NCI-H2107 (cell line): ENCODE measurements at regions not wholly inside any gene's neighbourhood (a gene's known extent, or its start where the extent isn't known, plus 50 kb on each side); places are given as distances from the start of the nearest gene placed in this dataset.

ENCODE experiments used
- DNase-seq: peaks from one replicate; lab custom pipeline; 2025; lab: John Stamatoyannopoulos, UW

DNA sequence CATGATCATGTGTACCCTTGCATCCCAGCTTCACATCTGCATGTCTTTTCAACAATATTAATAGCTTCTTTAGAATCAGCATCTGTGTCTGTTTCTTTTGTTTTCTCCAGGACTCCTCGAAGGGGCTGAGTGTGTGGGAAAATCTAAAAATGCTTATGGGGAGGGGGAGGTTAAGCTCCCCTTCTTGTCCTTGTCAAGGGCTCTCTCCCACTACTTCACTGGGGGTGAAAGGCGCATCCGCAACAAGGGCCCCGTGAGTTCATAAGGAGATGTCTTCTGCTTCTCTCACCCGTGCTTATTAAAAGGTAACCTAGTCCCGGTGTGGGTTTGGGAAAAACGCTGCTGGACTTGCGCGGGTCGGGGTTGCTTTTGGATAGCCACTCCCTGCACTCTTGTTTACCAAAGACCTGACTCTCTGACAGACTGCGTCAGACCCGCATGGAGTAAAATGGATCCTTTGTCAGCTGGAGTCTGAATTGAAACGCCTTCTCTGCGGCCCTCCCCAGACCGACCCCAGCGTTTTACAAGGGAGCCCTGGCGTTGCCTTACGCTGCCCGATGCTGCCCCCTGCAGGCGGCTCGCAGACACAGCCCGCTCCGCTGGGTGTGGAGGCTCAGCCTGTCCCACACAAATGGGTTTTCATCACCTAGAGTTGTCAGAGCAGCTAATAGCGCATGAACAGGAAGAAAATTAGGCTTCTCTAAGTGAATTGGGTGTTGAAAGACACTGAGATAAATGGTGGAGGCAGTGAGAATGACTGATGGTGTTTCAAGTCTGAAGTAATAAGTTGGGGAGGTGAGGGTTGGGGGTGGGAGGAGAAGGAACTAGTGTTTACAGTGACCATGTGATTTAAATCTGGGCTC lies 53.8 kb downstream of the IER5 start:
- peak; percentile 93 for DNase-seq

DNA sequence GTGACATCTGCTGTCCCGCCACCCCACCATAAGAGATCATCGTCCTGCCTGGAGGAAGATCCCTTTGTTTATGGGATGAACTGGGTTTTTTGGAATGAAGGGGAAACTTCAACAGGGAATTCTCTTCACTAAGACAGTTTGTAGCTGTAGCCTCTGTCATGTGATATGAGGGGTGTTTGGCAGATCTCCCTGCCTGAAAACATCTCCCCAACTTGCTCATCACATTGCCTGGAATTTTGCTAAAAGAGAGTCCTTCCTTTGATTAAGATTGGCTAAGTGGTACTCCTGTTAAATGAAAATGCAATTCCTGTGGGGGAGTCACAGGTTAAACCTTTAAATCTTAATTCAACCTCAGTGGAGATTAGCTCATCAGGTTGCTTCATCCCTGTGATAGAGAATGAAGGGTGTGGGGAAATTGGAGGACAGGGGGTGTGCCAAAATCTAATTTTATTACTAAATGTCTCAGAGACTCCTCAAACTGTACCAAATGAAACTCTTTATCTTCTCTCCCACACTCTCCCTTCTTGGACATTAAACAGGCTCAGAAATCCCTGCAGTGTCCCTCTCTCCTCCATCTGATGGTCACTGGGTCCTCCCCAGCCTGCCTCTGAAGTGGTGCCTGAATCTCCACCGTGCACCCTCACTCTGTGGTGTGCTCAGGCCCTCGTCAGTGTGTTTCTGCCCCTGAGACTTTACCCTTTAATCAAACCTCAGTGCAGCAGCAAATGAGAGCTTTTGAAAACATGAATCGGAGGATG lies 54.8 kb downstream of the IER5 start:
- DNase-seq, result no peak

DNA sequence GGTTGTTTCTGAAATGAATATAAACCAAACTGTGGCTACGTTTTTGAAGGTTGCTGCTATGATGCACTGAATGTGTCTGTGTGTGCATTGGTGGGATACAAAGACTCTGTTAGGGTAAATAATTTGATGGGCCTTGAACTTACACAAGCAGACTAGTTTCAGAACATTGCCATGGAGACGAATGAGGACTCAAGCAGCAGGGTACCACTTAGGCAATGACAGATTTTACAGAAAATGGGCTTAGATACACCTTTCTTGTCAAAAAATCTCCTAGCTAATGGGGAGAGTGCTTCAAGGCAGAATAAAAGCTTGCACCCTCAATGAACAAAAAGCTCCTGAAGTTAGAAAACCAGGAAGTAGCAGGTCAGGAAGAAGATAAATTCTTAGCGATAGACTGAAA lies 55.7 kb downstream of the IER5 start:
- no peak for DNase-seq

DNA sequence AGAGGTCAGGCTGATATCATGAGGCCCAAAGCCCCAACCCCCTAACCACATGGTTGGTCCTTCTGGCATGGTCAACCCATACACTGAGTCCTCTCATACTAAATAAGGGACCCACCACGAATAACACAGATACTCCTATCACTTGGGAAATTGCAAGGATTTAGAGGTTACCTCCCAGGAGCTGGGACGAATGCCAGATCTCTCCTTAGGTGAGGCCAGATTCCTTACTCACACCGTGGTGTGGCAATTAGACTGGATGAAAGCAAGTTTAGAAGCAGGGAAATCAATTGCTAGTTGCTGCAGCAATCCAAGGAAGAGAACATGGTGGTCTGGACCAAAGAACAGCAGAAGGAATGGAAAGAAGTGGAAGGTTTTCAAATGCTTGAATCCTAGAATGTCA lies 60.1 kb downstream of the IER5 start:
- no peak for DNase-seq

DNA sequence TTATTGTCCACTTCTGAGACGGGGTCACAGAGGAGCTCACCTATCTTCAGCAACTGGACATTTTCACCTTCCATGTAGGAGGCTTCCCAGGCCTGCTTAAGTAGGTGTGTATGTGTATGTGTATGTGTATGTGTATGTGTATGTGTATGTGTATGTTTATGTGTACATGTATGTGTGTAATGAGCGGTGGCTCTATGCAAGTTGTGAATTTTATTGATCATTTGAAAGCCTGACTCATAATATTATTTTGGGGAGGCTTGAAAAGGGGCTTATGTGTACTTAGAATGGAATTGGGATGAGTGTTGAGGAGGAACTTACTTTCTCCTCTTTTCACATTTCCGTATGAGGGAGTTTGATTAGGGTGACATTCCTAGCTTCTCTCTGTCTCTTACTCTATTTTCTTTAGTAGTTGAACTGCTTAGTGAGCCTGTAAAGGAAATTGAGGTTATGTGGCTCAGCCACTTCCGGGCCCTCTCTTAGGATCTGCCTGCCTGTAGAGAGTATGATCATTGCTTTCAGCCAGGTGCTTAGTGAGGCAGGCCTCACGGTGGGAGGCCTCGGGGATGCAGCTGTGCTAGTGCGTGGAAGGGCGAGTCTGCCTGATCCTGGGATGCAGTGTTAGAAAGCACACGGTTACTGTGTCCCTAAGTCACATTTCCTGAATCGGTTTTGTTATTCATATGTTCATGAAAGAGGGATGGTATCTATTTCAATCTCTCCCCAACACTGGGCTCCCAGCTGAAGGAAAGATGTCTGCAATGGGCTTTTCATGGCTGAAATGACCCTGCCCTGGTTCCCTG lies 61.0 kb downstream of the IER5 start:
- DNase-seq, result peak; percentile 53

DNA sequence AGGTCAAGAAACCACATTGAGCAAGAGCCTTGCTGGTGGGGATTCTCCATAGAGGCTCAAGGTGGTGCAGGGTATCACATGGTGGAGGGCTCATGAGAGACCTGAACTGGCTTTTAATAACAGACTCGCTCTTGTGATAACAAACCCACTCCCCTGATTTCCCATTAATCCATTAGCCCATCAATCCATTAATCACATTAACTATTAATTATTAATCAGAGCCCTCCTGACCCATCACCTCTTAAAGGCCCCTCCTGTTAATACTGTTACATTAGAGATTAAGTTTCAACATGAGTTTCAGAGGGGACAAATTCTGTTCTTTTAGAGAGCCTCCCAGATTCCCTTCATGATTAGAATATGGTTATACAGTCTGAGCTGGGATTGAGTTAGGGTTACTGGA lies 61.8 kb downstream of the IER5 start:
- no peak for DNase-seq

DNA sequence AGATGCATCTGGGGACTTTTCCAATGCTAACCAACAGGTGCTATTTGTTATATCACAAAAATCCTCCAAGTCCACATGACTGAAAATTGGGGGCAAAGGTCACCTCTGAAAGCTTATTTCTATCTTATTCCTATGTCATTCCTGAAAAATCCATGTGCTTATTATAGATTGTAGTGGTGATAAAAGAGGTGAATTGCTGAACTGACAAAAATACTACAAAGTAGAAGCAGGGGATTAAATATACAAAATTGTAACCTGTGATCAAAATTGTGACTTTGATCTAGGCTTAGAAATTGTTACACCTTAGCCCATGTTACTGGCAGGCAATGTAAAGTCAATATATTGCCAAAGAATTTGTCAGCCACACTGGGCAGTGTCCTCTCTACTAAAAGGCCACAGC lies 62.3 kb downstream of the IER5 start:
- no peak for DNase-seq

DNA sequence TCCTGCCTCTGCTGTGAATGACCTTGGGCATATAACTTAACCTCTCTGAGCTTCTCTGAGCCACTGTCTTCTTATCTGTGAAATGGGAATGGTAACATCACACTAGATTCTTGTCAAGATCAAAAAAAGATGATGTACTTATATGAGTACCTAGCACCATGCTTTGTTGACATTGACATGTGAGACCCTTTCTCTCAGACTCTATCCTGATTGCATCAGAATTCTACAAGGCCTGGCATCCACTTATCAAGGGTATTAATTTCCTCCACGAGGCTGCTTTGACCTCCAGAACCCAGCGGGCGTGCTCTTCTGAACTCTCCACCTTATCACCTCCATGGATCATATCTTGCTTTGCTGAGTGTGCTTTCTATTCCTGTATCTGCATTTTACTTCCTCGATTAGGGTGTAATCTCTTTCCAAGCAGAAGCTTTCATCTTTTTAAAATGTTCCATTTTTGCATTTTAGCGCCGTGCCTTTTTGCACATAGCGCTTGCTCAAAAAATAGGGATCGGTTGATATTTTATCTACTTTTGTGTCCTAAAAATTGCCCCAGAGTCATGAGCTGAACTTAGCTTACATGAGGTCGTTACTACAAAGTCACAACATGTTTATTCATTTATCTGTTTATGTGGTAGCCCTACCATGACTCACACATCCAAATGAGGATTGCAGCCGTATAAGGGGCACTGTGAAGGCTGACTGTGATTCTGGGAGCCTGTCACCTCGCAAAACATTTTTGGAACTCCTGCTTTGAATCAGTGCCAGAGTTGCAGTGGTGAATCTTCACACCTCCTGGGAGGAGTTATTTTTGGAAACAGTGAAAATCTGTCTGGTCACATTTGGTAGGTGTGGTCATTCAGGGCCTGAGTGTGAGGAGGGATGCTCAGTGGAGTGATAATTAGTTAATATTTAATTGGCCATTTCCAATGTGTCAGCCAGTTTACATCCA lies 63.2 kb downstream of the IER5 start:
- no peak for DNase-seq

DNA sequence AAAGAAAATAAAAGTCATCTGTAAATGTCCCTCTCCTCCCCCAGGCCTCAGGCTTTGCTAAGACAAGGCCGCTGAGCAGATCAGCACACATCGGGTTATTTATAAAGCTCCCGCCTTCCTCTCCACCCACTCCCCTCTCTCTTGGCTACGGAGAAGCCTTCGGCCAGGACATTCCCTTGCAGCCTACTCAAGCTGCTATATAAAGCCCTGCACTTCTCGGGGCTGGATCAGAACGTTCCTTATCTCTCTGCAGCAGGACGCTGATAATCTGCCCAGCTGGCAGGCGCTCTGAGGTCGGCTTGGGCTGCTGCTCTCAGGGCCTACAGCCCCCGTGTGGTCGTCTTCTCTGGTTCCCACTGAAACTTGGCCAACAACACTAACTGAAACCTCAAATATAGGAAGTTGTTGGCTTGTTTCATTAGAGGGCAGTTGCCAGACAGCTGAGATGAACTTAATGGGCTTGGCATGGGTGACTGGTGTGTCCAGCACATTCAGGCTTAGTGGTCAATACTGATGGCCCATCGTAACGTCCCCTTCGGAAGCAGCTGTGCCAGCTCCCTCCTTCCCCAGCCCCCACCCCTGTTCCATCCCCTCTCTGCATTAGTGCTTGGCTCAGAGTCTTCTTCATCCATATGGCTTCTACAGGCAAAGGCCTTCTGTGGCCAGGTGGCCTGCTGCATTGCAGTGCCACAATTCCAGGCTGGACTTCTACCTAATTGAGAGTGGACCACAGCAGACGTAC lies 64.6 kb downstream of the IER5 start:
- no peak for DNase-seq

DNA sequence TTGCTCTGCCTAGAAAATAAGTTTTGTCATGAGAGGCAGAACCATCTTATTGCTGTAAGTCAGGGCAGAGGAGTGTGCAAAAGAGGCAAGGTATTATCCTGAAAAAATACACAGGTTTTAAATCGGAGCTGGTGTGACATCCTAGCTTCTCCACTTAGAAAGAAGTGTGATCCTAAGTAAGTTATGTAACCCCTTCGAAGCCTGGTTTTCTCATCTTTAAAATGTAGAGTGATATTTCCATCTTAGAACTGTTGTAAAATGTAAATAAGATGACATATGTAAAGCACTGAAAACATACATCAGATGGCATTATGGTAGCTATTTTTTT lies 65.1 kb downstream of the IER5 start:
- no peak for DNase-seq

DNA sequence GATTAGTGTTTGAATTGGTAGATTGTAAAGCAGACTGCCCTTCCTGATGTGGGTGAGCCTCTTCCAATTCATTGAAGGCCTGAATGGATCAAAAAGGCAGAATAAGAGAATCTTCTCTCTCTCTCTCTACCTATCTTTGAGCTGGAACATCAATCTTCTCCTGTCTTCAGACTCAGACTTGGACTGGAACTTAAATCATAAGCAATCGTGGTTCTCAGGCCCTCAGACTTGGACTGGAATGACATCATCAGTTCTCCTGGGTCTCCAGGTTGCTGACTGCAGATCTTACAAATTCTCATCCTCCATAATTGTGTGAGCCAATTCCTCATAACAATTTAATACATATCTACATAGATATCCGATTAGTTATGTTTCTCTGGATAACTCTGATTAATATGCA lies 66.8 kb downstream of the IER5 start:
- DNase-seq, result no peak

DNA sequence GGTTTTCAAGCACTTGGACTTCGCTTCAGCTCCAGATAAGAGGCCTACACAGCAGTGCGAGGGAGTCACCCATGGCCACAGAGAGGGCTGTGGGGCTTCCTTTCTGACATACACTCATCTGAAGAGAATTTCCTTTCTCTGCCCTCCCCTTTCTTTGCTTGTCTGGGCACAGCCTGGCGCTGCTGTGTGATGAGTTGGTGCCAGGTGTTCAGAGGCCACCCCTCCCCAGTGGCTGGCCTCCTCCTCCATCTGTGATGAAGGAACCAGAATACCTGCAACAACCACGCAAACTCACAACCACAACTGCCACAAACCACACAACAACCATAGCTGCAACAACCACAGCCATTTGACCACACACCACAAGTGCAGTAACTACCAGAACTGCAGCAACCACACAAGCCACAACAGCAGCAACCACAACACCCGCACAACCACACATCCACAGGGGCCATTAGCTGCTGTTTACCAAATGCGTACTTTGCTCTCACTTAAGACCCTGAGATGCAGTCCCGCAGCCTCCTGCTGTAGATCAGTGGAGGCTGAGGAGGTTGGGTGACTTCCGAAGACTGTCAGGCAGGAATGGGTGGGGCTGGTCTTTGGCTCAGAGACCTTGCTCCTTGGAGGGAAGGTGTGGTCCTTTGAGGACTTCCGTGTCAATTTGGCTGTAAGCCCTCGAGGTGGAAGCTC lies 71.1 kb downstream of the IER5 start:
- no peak for DNase-seq

DNA sequence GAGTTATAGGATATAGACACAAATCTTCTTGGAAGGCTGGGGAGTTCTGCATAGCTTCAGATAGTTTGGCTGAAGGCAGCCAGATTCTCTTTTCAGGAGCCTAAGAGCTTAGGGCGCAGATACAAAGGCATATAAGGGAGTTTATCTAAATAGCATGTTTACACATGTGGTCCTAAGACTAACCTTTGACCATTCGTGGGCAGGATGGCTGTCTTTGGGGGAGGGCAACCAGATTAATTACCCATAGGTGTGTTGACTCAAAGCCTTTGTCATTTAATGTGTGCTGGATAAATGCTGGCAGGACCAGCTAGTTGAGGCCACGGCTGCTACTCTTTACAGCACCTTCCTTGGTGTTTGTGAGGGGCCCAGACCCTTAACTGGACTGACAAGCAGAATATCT lies 71.8 kb downstream of the IER5 start:
- DNase-seq, result no peak

DNA sequence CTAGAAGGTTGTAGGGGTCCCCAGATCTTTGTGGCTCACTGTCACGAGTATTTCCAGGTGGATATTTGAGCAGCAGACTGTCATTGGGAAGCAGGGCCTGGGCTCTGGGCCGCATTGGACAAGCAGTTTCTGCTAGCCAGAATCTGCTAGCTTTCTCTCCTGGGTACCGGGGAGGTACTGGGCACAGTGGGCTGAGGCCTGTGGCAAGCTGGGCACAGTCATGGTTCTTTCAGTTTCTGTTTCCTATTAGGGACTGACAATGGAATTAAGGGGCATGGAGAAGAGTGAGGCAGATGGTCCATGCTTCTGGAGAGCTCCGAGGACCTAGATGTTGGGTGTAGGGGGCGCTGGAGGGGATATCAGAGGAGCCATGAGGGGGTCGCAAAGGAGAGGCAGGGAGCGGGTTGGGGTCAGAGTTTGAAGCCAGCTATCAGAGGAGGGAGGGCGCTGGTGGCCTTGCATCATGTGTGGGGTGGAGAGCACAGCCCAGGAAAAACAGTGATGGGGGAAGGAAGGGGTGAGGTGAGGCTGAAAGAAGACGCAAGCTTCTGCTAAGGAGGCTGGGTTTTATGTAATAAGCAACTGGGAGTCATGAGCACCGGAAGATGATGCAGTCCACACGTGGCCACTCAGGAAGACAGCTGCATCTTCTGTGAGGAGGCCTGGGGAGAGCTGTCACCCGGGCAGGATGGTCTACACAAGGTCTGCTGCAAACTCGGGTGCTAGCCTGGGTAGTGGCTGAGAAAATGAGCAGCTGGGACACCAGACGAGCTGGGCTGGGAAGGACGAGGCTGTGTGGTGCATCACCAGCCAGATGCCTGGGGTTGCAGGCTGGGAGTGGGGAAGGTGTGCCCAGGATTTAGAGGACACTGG lies 72.7 kb downstream of the IER5 start:
- DNase-seq, result no peak

DNA sequence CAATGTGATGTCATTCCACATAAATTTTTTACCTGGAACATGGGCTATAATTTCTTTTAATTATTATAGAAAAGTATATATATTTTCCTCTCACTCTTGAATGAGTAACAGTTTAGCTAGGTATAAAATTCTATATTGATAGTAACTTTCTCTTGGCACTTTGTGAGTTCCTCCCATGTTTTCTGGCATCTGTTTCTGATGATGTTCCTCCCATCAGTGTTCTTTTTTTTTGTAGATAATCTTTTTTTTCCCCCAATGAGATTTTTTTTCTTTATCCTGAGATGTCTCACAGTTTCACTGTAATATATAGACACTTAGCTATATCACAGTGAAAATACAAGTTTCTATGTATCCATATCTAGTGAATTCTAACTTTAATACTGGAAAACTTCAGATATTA lies 75.2 kb downstream of the IER5 start:
- DNase-seq, result no peak

DNA sequence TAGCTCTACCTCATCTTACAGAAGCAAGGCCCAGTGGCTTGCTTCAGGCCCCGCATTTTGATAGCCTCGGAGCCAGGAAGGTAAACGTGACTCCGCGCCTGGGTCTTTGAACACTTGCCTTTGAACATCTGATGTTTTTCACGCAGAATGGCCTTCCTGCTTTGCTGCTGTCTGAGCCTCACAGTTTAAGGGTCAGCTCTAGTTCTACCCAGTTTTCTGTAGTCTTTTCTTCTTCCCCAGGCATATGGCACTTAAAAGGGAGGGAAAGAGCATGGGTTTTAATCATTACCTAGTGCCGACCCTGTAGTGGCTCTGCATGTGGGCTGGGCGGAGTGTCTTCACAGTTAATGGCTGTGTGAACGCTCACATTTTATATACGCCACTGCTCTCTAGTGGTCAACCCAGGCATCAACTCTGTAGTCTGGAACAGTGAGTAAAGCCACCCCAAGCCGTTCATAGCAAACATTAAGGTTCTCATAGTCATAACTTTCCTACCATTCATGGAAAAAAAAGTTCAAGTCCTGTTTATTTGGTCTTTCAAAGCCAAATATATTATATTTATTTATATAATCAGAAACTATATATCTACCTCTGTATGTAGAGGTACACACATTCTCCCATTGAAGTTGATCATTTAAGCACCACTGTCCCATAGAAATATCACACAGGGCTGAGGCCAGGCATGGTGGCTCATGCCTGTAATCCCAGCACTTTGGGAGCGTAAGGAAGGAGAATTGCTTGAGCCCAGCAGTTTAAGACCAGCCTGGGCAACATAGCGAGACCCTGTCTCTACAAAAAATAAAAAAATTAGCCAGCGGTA lies 78.1 kb downstream of the IER5 start:
- peak; percentile 76 for DNase-seq

DNA sequence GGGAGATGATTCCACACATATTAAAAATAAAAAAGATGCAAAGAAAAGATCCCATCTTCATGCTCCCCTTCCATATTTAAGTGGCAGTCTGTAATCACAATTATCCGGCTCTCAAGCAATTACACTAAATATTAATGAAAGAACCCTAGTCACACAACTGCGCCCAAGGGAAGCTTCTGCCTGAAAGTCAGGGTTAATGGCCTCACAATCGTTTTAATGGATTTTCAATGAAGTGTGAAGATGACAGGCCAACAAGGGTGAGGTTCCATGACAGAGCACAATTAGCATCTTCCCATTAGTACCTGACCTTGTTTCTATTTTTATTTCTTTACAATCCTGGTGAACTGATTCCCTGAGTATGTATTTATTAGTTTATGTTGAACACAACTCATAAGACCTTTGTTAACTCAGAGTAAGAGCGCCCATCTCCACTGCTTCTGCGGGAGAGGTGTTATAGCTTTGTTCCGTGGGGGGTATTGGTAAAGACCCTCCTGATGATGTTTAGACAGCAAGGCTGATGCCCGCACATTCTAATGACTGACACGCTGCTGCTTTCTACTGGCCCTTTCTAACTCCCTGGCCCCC lies 80.9 kb downstream of the IER5 start:
- DNase-seq, result no peak

DNA sequence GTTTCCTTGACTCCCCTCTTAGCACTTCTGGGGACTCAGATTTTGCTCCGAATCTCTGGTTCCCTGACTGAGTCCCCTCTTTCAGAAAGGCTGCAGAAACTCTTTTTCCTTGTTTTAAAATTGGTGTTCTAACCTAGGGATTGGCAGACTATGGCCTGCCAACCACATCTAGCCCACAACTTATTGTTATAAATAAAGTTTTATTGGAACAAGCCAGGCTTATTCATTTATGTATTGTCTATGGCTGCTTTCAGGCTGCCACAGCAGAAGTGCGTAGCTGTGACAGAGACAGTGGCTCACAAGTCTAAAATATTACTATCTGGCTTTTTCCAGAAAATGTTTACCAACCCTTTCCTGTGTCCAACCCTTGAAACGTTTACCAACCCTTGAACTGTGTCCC lies 81.7 kb downstream of the IER5 start:
- DNase-seq, result no peak
